Ovary (tissue), 7 donors: ENCODE measurements at regions not wholly inside any gene's neighbourhood (a gene's known extent, or its start where the extent isn't known, plus 50 kb on each side); places are given as distances from the start of the nearest gene placed in this dataset.

Source experiments
- DNase-seq, 5 donors: peaks; one replicate each; pipeline ENCODE4 v3.0.0-alpha.2; 2019 to 2020
- H3K27ac ChIP-seq, 2 donors: fragments of 200-600 bp; one replicate each; pipeline versions ENCODE4 v1.5.1 to v1.8.0; 2019 to 2022
- H3K27me3 ChIP-seq: fragments of 200-600 bp; one replicate; pipeline ENCODE4 v1.8.0; 2022
- H3K36me3 ChIP-seq: fragments of 200-600 bp; sonication (generic); one replicate; pipeline ENCODE4 v1.5.1; 2019
- H3K4me1 ChIP-seq: one replicate; pipeline ENCODE4 v1.8.1; 2013; ENCODE audit warnings: mild to moderate bottlenecking, moderate library complexity; ENCODE audit not compliant: insufficient read depth
- H3K4me3 ChIP-seq: fragments of 200-600 bp; sonication (generic); one replicate; pipeline ENCODE4 v1.5.1; 2017
- H3K9me3 ChIP-seq, 2 donors: fragments of 200-600 bp in 1 of 2; sonication (generic) in 1 of 2; one replicate each; pipeline versions ENCODE4 v1.5.1 to v1.8.1; 2013 to 2019; ENCODE audit warnings: mild to moderate bottlenecking in 1 of 2, moderate library complexity in 1 of 2
- EP300 ChIP-seq: sonication (generic); formaldehyde crosslinking; IDR thresholded peaks from one replicate; pipeline ENCODE4 v1.6.1; 2017; ENCODE audit warnings: antibody characterized with exemption
- POLR2A ChIP-seq: fragments of 450-650 bp; IDR thresholded peaks from one replicate; pipeline ENCODE4 v1.6.1; 2017; ENCODE audit warnings: antibody characterized with exemption, mild to moderate bottlenecking, moderate library complexity
- WGBS, 3 donors: extraction: QIAGEN DNeasy Blood & Tissue Kit in 1 of 3; methylation state at CpG; one replicate each; pipeline versions ENCODE4 v1.1.5 to v1.1.7; 2013 to 2017; 5-methylcytosine and 5-hydroxymethylcytosine counted together
- intact Hi-C, 4 donors: fragments of 100-400 bp; cut with DNase I; formaldehyde crosslinking; loops; one replicate each; pipeline versions ENCODE4 v1.11.0 to v1.15.1; 2022 to 2023
- TF ChIP-seq, protein P1 (sequence below), 3 donors: fragments of 450-650 bp in 2 of 3; fragments of 200-600 bp in 1 of 3; IDR thresholded peaks; one replicate each; pipeline versions ENCODE4 v1.5.1 to v1.8.0; 2016 to 2022; ENCODE audit warnings: antibody characterized with exemption in 3 of 3, mild to moderate bottlenecking in 1 of 3
- donor health status: DM: no; HTN: no; CAD: no; lungs with moderate emphysema.
- donor health status: DM: no; HTN: no; CAD: no.
- donor health status: Bipolar disorder and iron deficiency.
- donor health status: DM: no; HTN: no; CAD: no.
- donor health status: DM: yes; HTN: yes; CAD: no.

GRCh38 chr11:116276051-116277044, 496.4 kb downstream of the BUD13 start:
- Histone ChIP-seq H3K9me3 (no peaks in the 10 kb centered on the region), H3K27me3 (no peaks in the 10 kb centered on the region), H3K27ac (no peak overlapping the region), H3K4me1 (no peaks in the 10 kb centered on the region), H3K4me3 (no peak overlapping the region), H3K36me3 (no peaks in the 10 kb centered on the region)
- WGBS, 3 donors, result 32 to 39% (median 33%) methylated on average over 28 to 40 of the region's 40 CpGs
- peak; percentile 32 to 77 (median 59) for DNase-seq
- intact Hi-C loops, result loop anchor here in 2 of 4 donors (10.0 kb wide), 1 partner anchor 952 kb away; no protein-coding TSS in a partner anchor
- TF ChIP-seq, protein P1, sequence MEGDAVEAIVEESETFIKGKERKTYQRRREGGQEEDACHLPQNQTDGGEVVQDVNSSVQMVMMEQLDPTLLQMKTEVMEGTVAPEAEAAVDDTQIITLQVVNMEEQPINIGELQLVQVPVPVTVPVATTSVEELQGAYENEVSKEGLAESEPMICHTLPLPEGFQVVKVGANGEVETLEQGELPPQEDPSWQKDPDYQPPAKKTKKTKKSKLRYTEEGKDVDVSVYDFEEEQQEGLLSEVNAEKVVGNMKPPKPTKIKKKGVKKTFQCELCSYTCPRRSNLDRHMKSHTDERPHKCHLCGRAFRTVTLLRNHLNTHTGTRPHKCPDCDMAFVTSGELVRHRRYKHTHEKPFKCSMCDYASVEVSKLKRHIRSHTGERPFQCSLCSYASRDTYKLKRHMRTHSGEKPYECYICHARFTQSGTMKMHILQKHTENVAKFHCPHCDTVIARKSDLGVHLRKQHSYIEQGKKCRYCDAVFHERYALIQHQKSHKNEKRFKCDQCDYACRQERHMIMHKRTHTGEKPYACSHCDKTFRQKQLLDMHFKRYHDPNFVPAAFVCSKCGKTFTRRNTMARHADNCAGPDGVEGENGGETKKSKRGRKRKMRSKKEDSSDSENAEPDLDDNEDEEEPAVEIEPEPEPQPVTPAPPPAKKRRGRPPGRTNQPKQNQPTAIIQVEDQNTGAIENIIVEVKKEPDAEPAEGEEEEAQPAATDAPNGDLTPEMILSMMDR (IDR thresholded peaks at IDR 0.05), result peak; percentile 44 to 84 (median 57)
- no peak for TF ChIP-seq POLR2A
- TF ChIP-seq EP300, result no peak

- Histone ChIP-seq H3K4me1 (no peaks in the 10 kb centered on the region), H3K4me3 (no peak overlapping the region), H3K27me3 (no peaks in the 10 kb centered on the region), H3K27ac (no peak overlapping the region), H3K9me3 (no peaks in the 10 kb centered on the region), H3K36me3 (no peaks in the 10 kb centered on the region)
- no peak for DNase-seq
- 79 to 88% (median 87%) methylated on average over 5 of the region's 5 CpGs for WGBS, 3 donors
- TF ChIP-seq POLR2A, result no peak
- TF ChIP-seq, protein P1 (IDR thresholded peaks at IDR 0.05), result no peak
- no peak for TF ChIP-seq EP300
- intact Hi-C loops, result loop anchor here in 2 of 4 donors (10.0 kb wide), 1 partner anchor 951 kb away; no protein-coding TSS in a partner anchor
Measured at GRCh38 chr11:116275635-116276034, 497.2 kb downstream of the BUD13 start.

- no peak overlapping the region for H3K27ac ChIP-seq
- no peak overlapping the region for H3K4me3 ChIP-seq
- no peaks in the 10 kb centered on the region for H3K27me3 ChIP-seq
- H3K4me1 ChIP-seq, result no peaks in the 10 kb centered on the region
- H3K36me3 ChIP-seq, result no peaks in the 10 kb centered on the region
- no peak for DNase-seq
- no peaks in the 10 kb centered on the region for H3K9me3 ChIP-seq
- intact Hi-C loops, result loop anchor here in 2 of 4 donors (10.0 kb wide), 1 partner anchor 950 kb away; no protein-coding TSS in a partner anchor
- WGBS, 3 donors, result 90 to 91% (median 90%) methylated on average over 4 of the region's 4 CpGs
- TF ChIP-seq POLR2A (no peak), EP300 (no peak)
- TF ChIP-seq, protein P1 (IDR thresholded peaks at IDR 0.05), result no peak
Measured at GRCh38 chr11:116274521-116274920, 498.3 kb downstream of the BUD13 start.

DNA sequence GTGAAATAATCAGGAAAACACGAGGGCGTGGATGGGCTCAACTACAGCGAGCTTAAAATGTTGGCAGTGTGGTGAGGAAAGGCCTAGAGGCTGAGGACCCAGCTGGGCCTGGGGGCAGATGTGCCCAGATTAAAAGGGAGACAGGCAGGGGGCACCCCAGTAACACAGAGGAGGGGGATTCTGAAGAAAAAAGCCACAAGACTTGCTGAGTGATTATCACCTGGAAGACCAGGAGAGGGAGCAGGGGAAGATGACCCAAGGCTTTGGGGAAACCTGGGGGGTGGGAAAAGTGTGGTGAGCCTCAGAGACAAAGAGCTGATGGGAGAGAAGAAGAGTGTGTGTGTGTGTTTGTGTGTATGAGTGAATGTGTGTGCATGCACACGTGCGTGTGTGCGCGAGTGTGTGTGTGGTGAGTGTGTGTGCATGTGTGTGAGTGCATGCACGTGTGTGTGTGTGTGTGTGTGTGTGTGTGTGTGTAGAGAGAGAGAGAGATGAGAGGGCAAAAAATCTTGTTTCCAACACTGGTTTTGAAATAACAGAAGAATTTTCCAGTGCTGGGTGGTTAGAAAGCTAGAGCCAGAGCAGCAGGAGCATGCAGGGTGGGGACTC, 500.5 kb downstream of the BUD13 start:
- Histone ChIP-seq H3K27me3 (no peaks in the 10 kb centered on the region), H3K27ac (no peak overlapping the region), H3K9me3 (no peaks in the 10 kb centered on the region), H3K4me1 (no peaks in the 10 kb centered on the region), H3K4me3 (no peak overlapping the region), H3K36me3 (no peaks in the 10 kb centered on the region)
- TF ChIP-seq, protein P1 (IDR thresholded peaks at IDR 0.05), result no peak
- TF ChIP-seq EP300 (no peak), POLR2A (no peak)
- no peak for DNase-seq
- WGBS, 3 donors, result 65 to 69% (median 68%) methylated on average over 8 of the region's 8 CpGs
- intact Hi-C loops, result loop anchor here in 2 of 4 donors (10.0 kb wide), 1 partner anchor 947 kb away; no protein-coding TSS in a partner anchor
